Hepatocyte (in vitro differentiated cells): ENCODE measurements at regions not wholly inside any gene's neighbourhood (a gene's known extent, or its start where the extent isn't known, plus 50 kb on each side); places are given as distances from the start of the nearest gene placed in this dataset. TPM values are rescaled to one million over a fixed set of nuclear protein-coding genes. Genes with fewer than 3 reads are reported as not detected.

ENCODE experiments used
- DNase-seq: peaks from one replicate; pipeline ENCODE4 v3.0.0-alpha.2; 2016; ENCODE audit warnings: low spot score
- H2AFZ ChIP-seq: fragments of 200-600 bp; sonication (generic); 2 replicates; pipeline ENCODE4 v1.6.0; 2016; ENCODE audit warnings: antibody characterized with exemption, mild to moderate bottlenecking
- H3K27ac ChIP-seq: fragments of 200-600 bp; sonication (generic); 2 replicates; pipeline ENCODE4 v1.5.1; 2016; ENCODE audit warnings: mild to moderate bottlenecking
- H3K27me3 ChIP-seq: fragments of 200-600 bp; sonication (generic); 2 replicates; pipeline ENCODE4 v1.6.1; 2016
- H3K36me3 ChIP-seq: fragments of 200-600 bp; sonication (generic); replicated peaks from 2 replicates; pipeline ENCODE4 v1.5.1; 2016; ENCODE audit warnings: low read depth; ENCODE audit not compliant: insufficient read depth
- H3K4me1 ChIP-seq: fragments of 200-600 bp; sonication (generic); 2 replicates; pipeline ENCODE4 v1.5.1; 2016; ENCODE audit warnings: mild to moderate bottlenecking, moderate library complexity; ENCODE audit not compliant: insufficient read depth
- H3K4me2 ChIP-seq: fragments of 200-600 bp; sonication (generic); 2 replicates; pipeline ENCODE4 v1.6.0; 2016
- H3K4me3 ChIP-seq: fragments of 200-600 bp; sonication (generic); 2 replicates; pipeline ENCODE4 v1.5.1; 2016; ENCODE audit warnings: mild to moderate bottlenecking
- H3K79me2 ChIP-seq: fragments of 200-600 bp; sonication (generic); 2 replicates; pipeline ENCODE4 v1.6.0; 2017; ENCODE audit warnings: mild to moderate bottlenecking
- H3K9me2 ChIP-seq: fragments of 200-600 bp; sonication (generic); replicated peaks from 2 replicates; pipeline ENCODE4 v1.6.0; 2017; ENCODE audit warnings: mild to moderate bottlenecking; ENCODE audit not compliant: insufficient read depth
- H3K9me3 ChIP-seq: fragments of 200-600 bp; sonication (generic); 2 replicates; pipeline ENCODE4 v1.5.1; 2016; ENCODE audit warnings: low read depth, mild to moderate bottlenecking
- H4K20me1 ChIP-seq: fragments of 200-600 bp; sonication (generic); 2 replicates; pipeline ENCODE4 v1.6.0; 2016; ENCODE audit warnings: mild to moderate bottlenecking; ENCODE audit not compliant: insufficient read depth, poor library complexity, severe bottlenecking
- CTCF ChIP-seq: fragments of 200-600 bp; sonication (generic); IDR thresholded peaks from 2 replicates; pipeline ENCODE4 v1.5.1; 2016; ENCODE audit warnings: antibody characterized with exemption, mild to moderate bottlenecking; ENCODE audit not compliant: poor library complexity
- EZH2 ChIP-seq: fragments of 200-600 bp; sonication (generic); IDR thresholded peaks from 2 replicates; pipeline ENCODE4 v1.6.1; 2016; ENCODE audit warnings: antibody characterized with exemption, mild to moderate bottlenecking, borderline replicate concordance
- EZH2phosphoT487 ChIP-seq: fragments of 200-600 bp; sonication (generic); IDR thresholded peaks from one replicate; pipeline ENCODE4 v1.6.1; 2018; ENCODE audit warnings: antibody characterized with exemption, mild to moderate bottlenecking, low read depth, moderate library complexity; ENCODE audit not compliant: unreplicated experiment, severe bottlenecking
- WGBS: methylation state at CpG from one replicate; pipeline ENCODE4 v1.1.6; 2016; ENCODE audit warnings: low lambda C conversion rate; ENCODE audit errors: missing lambda C conversion rate; 5-methylcytosine and 5-hydroxymethylcytosine counted together
- small RNA-seq: library from RNA; depleted of rRNA; stranded (forward); fragments of <200 nt; gene quantifications from one replicate; pipeline ENCODE3, GENCODE V24; 2014

- TF ChIP-seq EZH2 (no peak), EZH2phosphoT487 (no peak), CTCF (no peak)
- Histone ChIP-seq H3K79me2 (no peaks in the 10 kb centered on the region), H3K27ac (no peak overlapping the region)
Observed at GRCh38 chr2:64938607-64939285, 50.5 kb upstream of the SLC1A4 start.

GRCh38 chr2:64939332-64939917 is 49.8 kb upstream of the SLC1A4 start:
- Histone ChIP-seq H3K4me1 (peaks cover 3% of the 10 kb centered on the region), H3K9me2 (no peaks in the 10 kb centered on the region), H3K27ac (no peak overlapping the region), H3K4me2 (no peak overlapping the region), H3K27me3 (no peaks in the 10 kb centered on the region), H4K20me1 (no peaks in the 10 kb centered on the region), H3K4me3 (no peak overlapping the region), H3K79me2 (no peaks in the 10 kb centered on the region), H3K9me3 (no peaks in the 10 kb centered on the region), H2AFZ (no peak overlapping the region), H3K36me3 (no peaks in the 10 kb centered on the region)
- no peak for TF ChIP-seq EZH2phosphoT487
- TF ChIP-seq CTCF, result no peak
- TF ChIP-seq EZH2, result no peak
- DNase-seq, result no peak
- 77% methylated on average over 12 of the region's 12 CpGs for WGBS

More at GRCh38 chr2:64938607-64939285, 50.5 kb upstream of the SLC1A4 start:
- no peaks in the 10 kb centered on the region for H3K9me2 ChIP-seq
- 84% methylated on average over 7 of the region's 7 CpGs for WGBS
- H3K4me1 ChIP-seq, result peaks cover under 1% of the 10 kb centered on the region
- no peaks in the 10 kb centered on the region for H3K9me3 ChIP-seq
- DNase-seq, result no peak
- H3K36me3 ChIP-seq, result no peaks in the 10 kb centered on the region
- H2AFZ ChIP-seq, result no peak overlapping the region
- H3K4me3 ChIP-seq, result no peak overlapping the region
- no peaks in the 10 kb centered on the region for H4K20me1 ChIP-seq
- H3K4me2 ChIP-seq, result no peak overlapping the region
- H3K27me3 ChIP-seq, result no peaks in the 10 kb centered on the region

Small RNAs in the stretch of these regions (small RNA-seq; reads per million reads assigned to genes)
- gene RF00019, result not detected
- not detected for gene RN7SL211P
- not detected for gene RN7SL341P
